ENCODE measurements at regions not wholly inside any gene's neighbourhood (a gene's known extent, or its start where the extent isn't known, plus 50 kb on each side); places are given as distances from the start of the nearest gene placed in this dataset.

GRCh38 chr2:221675201-221675908, 103.3 kb upstream of the EPHA4 start:
- no peak for DNase-seq
- Histone ChIP-seq H3K9me3 (no peaks in the 10 kb centered on the region), H3K36me3 (no peaks in the 10 kb centered on the region), H3K27me3 (no peaks in the 10 kb centered on the region), H3K4me3 (no peak overlapping the region)

DNA sequence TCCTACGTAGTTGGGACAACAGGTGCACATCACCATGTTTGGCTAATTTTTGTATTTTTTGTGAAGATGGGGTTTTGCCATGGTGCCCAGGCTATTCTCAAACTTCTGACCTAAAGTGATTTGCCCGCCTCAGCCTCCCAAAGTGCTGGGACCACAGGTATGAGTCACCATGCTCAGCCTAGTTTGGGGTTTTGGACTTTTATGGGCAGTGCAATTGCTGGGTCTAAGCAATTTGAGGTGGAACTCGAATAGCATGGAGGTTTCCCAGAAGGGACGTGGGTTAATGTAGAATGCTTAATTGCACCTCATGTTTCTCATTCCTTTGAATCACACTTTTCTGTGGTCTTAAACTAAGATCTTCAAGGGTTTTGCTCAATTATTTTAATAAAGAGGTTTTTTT, 102.3 kb upstream of the EPHA4 start:
- no peak for DNase-seq
- H3K9me3 ChIP-seq = no peaks in the 10 kb centered on the region

DNA sequence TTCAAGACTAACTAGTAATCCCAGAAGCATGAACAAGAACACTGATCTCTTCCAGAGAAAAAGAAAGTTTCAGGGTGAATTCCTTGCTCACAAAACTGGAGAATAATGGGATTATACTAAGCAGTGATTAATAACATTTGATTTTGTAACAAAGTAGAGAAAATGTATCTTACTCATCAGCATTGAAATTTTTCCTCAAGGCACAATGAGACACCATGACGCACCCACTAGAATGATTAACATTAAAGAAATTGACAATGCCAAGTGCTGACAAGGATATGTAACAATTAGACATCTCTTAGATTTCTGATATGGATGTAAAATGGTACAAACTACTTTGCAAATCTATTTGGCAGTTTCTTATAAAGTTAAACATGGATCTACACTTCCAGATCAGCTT, 101.1 kb upstream of the EPHA4 start:
- Histone ChIP-seq H3K27me3 (no peaks in the 10 kb centered on the region), H3K9me3 (no peaks in the 10 kb centered on the region), H3K36me3 (no peaks in the 10 kb centered on the region), H3K4me3 (no peak overlapping the region)
- DNase-seq = no peak

More for the DNA sequence above, 102.3 kb upstream of the EPHA4 start:
- Histone ChIP-seq H3K36me3 (no peaks in the 10 kb centered on the region), H3K4me3 (no peak overlapping the region), H3K27me3 (no peaks in the 10 kb centered on the region)

GRCh38 chr2:221671515-221671914, 99.4 kb upstream of the EPHA4 start:
- peak; percentile 44 for DNase-seq
- Histone ChIP-seq H3K4me3 (no peak overlapping the region), H3K36me3 (no peaks in the 10 kb centered on the region), H3K27me3 (no peaks in the 10 kb centered on the region), H3K9me3 (no peaks in the 10 kb centered on the region)

DNA sequence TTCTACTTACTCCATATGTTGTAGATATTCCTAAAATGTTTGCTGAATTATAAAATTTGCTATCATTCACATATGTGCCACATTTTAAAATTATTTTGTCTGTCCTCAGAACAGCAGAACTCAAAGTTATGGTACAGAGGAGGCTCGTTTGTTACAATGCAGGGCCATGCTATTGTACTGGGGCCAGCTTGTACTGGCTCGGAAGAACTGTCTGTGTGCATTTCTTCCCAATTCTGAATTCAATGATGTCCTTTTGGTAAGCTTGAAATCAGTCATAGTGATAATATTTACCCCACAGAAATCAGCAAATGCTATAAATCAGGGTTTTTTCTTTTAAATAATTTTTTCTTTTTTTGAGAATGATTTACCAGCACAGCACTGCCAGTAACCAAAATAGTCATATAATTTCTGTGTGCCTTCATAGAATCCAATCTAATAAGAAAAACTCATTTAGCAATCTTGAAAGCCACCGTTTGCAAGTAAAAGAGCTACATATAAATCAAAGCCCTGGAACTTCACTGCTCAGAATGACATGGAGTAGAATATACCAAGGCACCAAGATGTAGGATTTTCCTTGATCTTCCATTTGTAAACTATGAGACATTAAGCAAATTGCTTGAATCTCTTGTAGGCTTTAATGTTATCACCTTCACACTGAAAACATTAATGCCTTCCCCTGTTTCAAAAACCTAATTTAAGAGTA, 90.7 kb upstream of the EPHA4 start:
- Histone ChIP-seq H3K4me3 (no peak overlapping the region), H3K36me3 (no peaks in the 10 kb centered on the region)
- DNase-seq = no peak

GRCh38 chr2:221657806-221658205, 85.7 kb upstream of the EPHA4 start:
- Histone ChIP-seq H3K4me3 (no peak overlapping the region), H3K36me3 (no peaks in the 10 kb centered on the region), H3K27me3 (no peaks in the 10 kb centered on the region), H3K9me3 (no peaks in the 10 kb centered on the region)
- DNase-seq = no peak

More for the DNA sequence above, 90.7 kb upstream of the EPHA4 start:
- Histone ChIP-seq H3K27me3 (no peaks in the 10 kb centered on the region), H3K9me3 (0 out of 2 replicates have a peak, but pooled peaks cover 2% of the 10 kb centered on the region)

DNA sequence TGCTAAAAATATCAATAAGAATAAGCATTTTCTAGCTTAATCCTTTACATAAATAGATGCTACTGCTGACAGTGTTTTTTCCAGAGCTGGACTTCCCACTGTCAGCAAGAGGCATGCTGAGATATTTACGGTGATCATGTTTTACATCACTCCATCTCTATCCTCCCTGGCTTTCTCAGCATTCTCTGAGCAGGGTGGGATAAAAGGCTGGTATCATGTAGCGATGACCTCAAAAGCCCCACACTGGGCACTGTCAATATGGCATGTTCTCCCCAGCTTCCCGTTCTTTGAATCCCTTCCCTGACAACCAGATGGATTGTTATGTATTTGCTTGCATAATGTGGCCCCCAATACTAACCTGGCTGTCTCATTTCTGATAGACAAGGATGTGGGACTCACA, 83.2 kb upstream of the EPHA4 start:
- DNase-seq = no peak
- no peak overlapping the region for H3K4me3 ChIP-seq
- no peaks in the 10 kb centered on the region for H3K36me3 ChIP-seq
- no peaks in the 10 kb centered on the region for H3K27me3 ChIP-seq
- H3K9me3 ChIP-seq = no peaks in the 10 kb centered on the region

DNA sequence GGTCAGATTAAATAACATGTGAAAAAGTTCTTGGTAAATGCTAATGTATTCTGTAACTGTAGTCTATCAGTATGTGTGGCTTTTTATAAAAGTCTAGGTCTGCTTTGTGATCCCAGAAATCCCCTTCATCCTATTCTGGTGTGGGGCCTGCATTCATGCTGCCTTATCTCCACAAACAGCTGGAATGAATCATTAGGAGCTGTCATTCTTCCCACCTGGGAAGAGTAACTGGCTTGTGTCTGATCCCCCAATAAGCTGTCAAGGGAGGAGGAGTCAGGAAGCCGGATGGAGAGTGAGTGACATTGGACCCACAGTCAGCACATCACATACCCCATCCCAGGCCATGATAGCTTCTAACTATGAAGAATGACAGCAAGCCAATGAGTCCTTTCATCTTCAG, 81.1 kb upstream of the EPHA4 start:
- Histone ChIP-seq H3K27me3 (no peaks in the 10 kb centered on the region), H3K9me3 (no peaks in the 10 kb centered on the region), H3K4me3 (no peak overlapping the region), H3K36me3 (no peaks in the 10 kb centered on the region)
- DNase-seq = no peak

DNA sequence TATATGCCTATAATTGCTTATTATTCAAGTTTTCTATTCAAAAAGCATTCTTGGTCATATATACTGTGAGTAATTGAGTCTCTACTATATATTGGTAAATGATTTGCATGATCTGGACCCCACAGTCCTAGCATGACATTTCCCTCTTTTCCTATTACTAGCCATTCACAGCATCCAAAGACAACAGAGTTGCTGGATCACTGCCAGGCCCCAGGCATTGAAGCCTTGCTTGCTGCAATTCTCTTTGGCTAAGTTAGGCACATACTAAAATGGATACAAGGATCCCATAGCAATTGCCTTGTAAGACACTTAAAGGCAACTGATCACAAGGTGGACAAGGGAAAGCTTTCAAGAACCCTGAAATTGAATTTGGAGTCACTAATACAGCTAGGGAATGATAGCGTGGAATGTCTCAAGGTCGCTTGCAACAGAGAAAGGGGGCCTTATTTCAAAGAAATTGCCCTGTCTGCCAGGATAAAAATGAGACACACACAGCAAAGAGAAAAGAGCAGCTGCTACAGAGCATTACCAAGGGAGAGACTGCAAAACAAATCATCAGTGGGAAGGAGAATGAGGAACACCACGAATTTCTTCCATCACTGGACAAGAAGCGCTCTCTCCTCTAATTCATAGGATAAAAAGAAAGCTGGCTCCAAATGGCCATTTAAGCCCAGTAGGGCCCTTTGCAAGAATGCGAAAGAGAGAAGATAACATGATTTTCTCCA, 77.1 kb upstream of the EPHA4 start:
- H3K27me3 ChIP-seq = no peaks in the 10 kb centered on the region
- H3K4me3 ChIP-seq = no peak overlapping the region
- no peaks in the 10 kb centered on the region for H3K36me3 ChIP-seq
- H3K9me3 ChIP-seq = no peaks in the 10 kb centered on the region
- peak; percentile 62 for DNase-seq

GRCh38 chr2:221642447-221642846, 70.3 kb upstream of the EPHA4 start:
- Histone ChIP-seq H3K27me3 (no peaks in the 10 kb centered on the region), H3K9me3 (no peaks in the 10 kb centered on the region), H3K4me3 (no peak overlapping the region), H3K36me3 (no peaks in the 10 kb centered on the region)
- no peak for DNase-seq

- no peaks in the 10 kb centered on the region for H3K36me3 ChIP-seq
- H3K4me3 ChIP-seq = no peak overlapping the region
- no peaks in the 10 kb centered on the region for H3K9me3 ChIP-seq
- no peaks in the 10 kb centered on the region for H3K27me3 ChIP-seq
- no peak for DNase-seq
Measured at GRCh38 chr2:221641181-221641871, 69.2 kb upstream of the EPHA4 start.

- DNase-seq = no peak
- Histone ChIP-seq H3K36me3 (no peaks in the 10 kb centered on the region), H3K27me3 (no peaks in the 10 kb centered on the region), H3K4me3 (no peak overlapping the region), H3K9me3 (no peaks in the 10 kb centered on the region)
Measured at GRCh38 chr2:221640686-221641085, 68.6 kb upstream of the EPHA4 start.

DNA sequence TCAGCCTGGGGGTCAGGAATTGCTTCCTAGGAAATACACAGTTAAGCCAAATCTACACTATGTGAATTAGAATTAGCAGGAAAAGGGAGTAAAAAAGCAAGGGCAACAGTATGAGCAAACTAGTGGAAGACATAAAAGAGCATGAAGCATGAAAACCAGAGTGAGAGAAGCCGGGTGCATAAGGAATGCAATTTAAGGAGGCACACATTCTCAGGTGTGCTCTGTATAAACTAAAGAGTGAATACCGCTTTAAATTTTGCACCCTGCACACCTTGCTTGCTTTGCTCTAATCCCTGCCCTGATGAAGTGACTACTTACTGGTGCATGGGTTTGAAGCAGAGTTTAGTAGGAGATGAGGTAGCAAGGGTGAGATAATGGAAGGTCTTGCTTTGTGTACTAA, 65.7 kb upstream of the EPHA4 start:
- Histone ChIP-seq H3K27me3 (no peaks in the 10 kb centered on the region), H3K9me3 (no peaks in the 10 kb centered on the region), H3K4me3 (no peak overlapping the region), H3K36me3 (no peaks in the 10 kb centered on the region)
- no peak for DNase-seq

- Histone ChIP-seq H3K36me3 (no peaks in the 10 kb centered on the region), H3K9me3 (no peaks in the 10 kb centered on the region), H3K4me3 (no peak overlapping the region), H3K27me3 (no peaks in the 10 kb centered on the region)
- DNase-seq = no peak
Measured at GRCh38 chr2:221635949-221636348, 63.8 kb upstream of the EPHA4 start.

- Histone ChIP-seq H3K36me3 (no peaks in the 10 kb centered on the region), H3K4me3 (no peak overlapping the region), H3K27me3 (no peaks in the 10 kb centered on the region), H3K9me3 (no peaks in the 10 kb centered on the region)
- peak; percentile 75 for DNase-seq
Measured at GRCh38 chr2:221629468-221629867, 57.4 kb upstream of the EPHA4 start.

GRCh38 chr2:221624475-221624874, 52.4 kb upstream of the EPHA4 start:
- no peaks in the 10 kb centered on the region for H3K36me3 ChIP-seq
- no peaks in the 10 kb centered on the region for H3K27me3 ChIP-seq
- no peak for DNase-seq
- H3K9me3 ChIP-seq = no peaks in the 10 kb centered on the region
- H3K4me3 ChIP-seq = no peak overlapping the region
